Occipital lobe (tissue), 1 donor: ENCODE measurements at regions not wholly inside any gene's neighbourhood (a gene's known extent, or its start where the extent isn't known, plus 50 kb on each side); places are given as distances from the start of the nearest gene placed in this dataset.

ENCODE experiments used
- DNase-seq: peaks from one replicate; lab custom pipeline; 2025; lab: John Stamatoyannopoulos, UW

DNA sequence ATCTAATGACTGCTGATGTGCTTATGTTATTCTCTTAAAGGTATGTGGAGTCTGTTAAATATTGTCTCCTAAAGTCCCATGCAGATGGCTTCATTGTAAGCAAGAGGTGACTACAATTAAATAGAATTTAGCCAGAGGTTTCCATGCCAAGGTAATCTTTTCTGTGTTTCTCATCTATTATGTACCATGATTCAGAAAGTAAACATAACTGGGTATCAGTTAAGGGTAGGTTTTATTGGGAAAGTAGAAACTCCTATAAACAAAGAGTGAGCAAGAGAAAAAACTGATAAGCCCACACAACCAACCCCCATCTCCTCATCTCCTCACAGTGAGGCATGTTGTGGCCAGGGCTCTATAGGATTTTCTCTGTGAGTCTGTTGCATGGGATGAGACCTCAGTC, 611.7 kb downstream of the SNAPC1 start:
- no peak for DNase-seq

DNA sequence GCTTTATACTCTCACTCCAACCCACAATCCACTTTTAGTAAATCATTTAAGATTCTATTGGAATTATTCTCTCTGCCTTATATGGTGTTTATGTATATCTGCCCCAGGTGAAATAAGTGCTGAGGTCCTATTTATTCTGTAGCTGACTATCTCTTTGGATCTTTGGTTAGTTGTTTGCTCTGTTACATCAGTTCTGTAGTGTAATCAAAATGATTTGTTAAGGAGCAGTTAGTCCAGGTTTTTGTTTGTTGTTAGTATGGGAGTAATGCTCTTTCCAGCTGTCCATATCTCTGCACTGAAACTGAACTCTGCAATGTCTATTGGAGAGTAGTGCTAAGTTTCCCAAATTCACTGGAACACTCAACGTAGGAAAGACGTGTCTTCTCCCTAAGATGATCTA, 615.8 kb downstream of the SNAPC1 start:
- DNase-seq, result no peak

DNA sequence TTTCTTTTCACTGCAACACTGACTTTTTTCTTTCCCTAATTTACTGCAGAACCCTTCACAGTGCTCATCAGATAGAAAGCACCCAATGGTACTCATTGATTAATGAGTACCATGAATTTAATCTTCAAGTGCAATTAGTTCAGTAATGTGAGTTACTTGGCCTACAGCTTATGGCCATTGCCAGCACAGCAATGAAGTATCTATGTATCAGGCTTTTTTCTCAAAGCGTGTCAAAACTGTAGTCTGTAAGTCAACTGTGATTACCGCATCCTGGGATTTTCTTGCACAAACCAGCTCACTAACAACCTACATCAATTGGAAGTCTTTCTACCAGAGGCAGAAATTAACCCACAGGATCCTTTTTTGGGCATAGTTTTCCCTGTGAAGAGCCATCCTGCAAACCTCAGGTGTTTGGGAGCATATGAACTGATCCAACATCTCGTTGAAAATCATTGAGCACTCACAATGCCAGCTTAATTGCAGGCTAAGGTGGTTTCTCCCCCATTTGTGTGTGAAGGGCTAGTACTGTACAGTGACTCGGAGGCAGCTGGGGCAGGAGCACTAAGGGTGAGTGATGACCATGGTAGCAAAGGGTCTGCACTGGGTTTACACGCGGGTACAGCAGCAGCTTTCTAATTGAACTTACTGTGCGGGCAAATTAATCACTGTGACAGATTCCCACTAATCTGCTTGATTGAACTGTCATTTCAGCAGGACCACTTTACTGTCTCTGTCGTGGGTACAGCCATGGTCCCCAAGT, 619.3 kb downstream of the SNAPC1 start:
- DNase-seq, result no peak

DNA sequence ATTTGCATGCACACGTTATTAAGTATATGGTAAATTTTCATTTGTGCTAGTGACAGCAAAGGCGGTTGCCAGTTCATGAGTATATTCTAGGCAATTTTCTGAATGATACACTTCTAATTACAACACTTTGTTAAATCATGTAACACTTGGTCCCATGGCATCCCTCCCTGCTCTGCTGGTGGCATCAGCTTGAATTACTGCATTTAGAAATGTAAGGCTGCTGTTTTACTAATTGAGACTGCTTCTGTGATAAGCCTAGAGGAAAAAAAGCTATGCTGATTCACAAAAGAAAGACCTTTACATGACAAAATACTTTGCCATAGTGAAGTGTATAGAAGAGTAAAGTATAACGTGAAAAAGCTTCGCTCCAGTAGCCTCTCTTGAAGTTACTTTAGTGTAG, 636.1 kb downstream of the KCNH5 start:
- DNase-seq, result no peak

DNA sequence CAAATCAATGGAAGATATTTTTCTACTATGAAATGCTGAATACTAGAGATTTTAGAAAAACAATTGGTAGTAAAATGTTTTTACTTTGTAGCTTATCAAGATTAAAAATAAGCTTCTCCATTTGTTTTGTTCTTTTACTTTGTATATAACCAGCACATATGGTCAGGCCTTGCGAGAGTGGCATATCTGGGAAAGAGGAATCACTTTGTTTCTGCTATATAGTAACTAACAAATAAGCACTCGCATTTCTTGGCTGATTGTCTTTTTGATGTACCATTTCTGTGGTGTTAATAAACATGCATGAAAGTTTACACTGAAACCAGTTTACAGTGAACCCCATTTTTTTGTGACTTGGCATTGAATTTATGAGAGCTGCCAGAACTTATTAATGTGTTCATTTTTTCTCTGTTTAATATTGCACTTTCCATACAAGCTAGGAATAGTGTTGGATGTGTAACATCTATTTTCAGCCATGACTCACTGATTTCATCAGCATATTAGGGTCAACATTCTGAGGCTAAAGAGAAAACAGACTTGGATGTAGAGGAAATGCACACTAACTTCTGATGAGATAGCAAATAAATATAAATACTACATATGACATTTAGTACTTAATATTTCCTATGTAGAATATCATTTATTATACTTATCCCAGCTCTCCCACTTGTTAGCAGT, 635.5 kb downstream of the KCNH5 start:
- DNase-seq, result no peak

DNA sequence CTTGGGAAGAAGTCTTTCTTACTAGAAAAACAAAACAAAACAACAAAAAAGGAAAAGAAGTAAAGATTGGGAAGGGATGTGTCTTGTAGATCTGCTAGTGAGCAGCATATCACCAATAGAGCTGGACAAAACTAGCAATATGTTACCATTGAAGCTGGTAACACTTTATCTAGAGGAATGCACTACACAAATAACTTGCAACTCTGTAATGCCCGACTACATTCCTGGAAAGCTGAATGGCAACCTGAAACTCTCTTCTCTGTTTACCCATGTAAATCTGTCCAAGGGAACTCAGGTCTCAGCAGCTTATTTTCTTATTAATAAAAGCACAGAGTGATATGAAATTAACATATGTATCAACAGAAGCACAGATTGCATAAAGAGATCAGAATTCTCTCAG, 624.4 kb downstream of the KCNH5 start:
- DNase-seq, result no peak

DNA sequence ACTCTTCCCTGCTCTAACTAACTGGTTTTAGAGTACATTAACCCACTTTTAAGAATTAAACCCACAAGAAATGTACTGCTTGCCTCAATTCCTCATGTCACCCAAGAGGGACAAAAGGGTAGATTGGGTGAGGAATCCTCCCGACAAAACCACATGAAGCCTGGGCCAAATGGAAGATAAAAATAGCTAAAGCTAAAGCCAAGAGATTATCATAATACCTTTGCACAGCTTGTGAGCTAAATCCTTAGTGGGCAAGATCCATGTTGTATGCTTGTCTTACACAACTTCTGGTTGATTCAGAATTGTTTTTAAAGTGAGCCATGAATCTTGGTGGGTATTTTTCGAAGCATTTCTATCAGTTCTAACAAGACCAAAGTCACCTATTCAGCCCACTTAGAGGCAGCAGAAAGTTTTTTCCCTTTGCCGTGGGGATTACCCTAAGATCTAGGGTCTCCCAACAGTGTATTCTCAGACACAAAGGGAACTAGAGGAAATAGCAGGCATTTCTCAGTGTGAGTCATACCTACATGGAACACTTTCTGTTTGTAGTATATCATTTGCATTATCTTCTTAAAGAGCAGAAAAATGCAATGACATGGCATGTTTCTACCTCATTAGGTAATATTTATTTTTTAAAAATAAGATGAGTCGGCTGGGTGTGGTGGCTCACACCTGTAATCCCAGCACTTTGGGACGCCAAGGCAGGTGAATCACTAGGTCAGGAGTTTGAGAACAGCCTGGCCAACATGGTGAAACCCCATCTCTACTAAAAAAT, 616.6 kb downstream of the KCNH5 start:
- no peak for DNase-seq

DNA sequence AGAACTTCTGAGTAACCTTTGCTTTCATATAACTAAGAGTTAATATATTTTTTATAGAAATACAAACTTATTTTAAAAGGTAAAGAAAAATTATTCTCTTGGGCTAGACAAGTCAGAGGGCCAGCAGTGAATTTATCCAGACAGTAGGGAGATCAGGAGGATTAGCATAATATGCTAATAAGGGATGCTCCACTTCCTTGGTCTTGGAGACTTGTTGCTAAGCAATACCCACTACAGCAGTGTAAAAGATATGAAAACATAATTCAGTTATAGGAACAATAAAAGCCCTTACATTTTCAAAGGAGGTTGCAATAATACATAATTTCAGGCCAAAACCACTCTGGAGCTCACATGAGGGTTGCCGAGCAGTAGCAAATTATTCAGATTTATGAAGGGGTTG, 615.6 kb downstream of the KCNH5 start:
- DNase-seq, result no peak

DNA sequence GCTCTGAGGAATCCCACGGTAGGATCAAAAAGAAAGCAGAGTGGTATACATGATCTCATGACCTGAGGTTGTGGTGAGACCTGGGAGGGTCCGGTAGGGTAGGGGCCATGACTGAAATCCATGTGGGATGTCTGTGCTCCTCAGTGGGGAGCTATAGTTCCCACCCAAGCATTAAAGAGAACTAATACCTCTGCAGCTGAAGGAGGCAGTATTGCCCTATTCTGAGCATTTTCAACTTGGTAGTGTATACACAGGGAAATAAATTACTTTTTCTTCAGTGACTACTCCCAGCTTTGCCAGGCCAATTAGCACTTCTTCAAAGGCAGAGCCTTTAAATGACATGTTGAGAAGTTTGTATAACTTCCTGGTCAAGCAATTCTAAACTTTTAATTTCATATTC, 613.8 kb downstream of the KCNH5 start:
- no peak for DNase-seq

DNA sequence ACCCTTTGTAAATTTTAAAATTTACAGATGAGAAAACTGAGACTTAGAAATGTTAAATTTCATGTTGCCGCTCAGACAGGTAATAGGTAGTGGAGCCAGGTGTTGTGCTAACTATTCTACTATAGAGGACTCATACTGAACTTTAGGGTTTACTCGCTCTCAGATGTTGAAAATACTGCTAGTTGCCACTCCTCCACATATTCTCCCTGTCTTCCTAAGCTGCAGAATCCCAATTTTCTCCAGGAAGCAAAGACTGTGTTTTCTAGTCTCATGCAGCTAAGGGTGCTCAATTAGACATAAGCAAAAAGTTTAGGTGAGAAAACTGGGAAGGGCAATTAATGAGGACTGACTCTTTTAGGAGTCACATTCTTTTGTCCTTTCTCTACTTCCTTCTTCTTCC, 612.3 kb downstream of the KCNH5 start:
- DNase-seq, result no peak

DNA sequence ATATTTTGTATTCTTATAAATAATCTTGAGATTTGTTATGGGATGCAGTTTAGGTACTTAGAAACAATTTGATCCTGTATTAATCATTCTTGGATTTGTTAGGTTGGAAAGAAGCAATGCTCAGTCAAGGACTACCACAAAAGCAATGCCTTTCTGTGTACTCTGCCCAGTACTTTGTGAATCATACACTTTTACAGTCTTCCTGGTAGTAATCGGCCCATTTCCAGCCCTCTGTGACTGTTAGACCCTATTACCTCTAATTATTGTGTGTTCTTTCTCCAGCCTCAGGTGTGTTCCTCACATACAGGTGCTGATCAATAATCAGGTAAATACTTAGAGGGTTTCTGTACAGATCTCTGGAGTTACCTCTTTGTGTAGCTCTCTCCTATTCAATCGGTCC, 609.0 kb downstream of the KCNH5 start:
- DNase-seq, result no peak

DNA sequence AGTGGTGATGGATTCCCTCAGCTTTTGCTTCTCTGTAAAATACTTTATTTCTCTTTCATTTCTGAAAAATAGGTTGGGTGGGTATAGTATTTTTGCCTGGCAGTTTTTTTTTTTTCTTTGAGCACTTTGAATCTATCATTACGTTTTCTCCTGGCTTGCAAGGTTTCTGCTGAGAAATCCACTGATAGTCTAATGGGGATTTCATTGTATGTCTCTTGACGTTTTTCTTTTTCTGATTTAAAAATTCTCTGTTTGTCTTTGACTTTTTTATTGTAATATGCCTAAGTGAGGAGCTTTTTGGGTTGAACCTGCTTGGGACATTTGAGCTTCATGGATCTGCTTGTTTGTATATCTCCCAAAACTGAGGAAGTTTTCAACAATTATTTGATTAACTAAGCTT, 606.0 kb downstream of the KCNH5 start:
- no peak for DNase-seq

DNA sequence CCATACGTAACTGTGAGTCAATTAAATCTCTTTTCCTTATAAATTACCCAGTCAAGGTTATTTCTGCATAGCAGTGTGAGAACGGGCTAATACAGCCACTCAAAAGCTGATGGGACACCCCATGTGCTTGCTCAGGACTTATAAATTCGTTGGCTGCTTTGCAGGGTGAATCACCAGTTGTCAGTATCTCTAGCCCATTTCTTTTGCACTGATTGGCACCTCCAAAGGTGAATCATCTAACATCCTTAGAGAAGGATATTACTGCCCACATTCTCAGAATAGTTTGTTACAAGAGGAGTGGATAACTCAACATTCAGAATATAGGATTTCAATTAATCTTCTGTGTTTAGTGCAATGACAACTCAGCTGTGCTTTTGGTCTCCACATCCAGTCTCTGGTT, 601.5 kb downstream of the KCNH5 start:
- DNase-seq, result no peak

DNA sequence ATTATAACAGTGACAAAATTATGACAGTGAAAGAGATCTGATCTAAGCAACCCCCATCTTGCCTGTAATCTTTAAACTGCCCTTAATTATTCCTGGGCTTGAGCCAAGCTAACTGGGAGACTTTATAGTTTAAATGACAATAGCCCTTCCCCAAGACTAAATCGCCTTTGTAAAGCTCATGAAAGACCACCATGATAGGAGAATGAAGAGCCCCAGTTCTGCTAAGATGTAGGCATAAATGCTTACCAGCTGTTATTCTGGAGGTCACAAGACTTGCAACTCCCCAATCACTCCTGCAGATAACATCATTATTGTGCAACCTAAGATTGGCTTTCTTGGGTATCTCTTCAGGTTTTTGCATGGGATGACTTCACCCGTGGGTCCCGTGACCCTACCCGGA, 599.7 kb downstream of the KCNH5 start:
- DNase-seq, result no peak

DNA sequence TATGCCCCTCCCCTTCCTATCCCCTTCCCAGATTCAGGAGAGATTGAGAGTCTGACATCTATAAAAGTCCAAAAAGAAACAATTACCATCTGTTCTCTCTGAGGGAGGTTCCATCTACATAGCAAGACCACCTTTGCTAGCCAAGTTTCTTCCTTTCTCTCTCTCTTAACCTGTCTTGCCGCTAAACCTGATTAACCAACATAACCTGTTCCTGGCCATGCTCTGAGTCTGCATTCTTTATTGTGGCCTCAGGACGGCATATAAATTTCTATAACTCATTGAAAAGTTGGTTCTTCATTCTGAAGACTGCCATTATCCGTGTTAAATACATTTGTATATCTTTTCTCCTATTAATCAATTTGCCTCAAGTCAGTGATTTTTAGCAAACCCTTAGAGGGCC, 594.0 kb downstream of the KCNH5 start:
- DNase-seq, result no peak

DNA sequence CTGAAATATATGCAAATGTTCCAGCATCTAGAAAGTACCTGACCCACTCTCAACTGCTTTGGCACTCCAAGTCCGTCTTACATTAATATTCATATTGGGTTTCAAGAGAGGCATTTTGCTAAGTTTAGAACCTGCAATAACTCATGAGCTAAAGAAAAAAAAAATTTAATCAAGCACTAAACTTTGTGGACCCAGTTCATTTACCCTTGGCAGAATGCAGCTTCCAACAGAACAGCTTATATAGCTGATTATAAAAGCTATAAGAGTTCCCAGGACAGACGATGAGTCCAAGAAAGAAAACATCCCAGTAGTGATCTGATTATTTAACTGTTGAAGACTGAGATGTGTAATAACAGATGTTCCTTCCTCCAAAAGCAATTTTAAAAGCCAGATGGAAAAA, 592.0 kb downstream of the KCNH5 start:
- DNase-seq, result no peak

DNA sequence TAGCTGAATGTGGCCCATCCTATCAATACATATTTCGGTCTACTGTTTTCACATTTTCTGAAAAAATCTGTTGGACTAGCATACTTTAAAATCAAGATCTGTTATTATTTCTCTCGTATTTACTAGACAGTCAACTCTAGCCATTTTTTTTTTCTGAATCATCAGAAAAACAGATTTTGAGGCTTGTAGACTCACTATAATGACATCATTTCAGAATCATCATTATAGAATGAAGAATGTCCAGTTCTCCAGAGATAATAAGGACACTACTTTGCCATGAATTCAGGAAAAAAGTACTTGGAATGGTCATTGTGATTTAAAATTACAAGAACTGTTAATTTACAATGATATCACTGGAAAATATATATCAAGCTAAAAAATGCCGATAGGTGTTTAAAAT, 589.8 kb downstream of the KCNH5 start:
- DNase-seq, result no peak

DNA sequence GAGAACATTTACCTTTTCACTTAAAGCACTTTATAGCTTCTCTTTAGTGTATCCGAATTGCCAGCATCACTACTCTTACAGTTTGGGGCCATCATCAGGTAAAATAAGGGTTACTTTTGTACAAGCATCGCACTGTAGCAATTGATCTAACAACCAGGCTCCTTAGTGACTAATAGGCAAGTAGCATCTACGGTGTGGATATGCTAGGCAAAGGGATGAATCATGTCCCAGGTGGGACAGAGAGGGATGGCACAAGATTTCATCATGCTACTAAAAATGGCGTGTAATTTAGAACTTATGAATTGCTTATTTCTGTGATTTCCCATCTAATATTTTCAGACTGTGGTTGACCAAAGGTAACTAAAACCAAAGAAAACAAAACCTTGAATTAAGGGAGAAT, 582.3 kb downstream of the KCNH5 start:
- no peak for DNase-seq

DNA sequence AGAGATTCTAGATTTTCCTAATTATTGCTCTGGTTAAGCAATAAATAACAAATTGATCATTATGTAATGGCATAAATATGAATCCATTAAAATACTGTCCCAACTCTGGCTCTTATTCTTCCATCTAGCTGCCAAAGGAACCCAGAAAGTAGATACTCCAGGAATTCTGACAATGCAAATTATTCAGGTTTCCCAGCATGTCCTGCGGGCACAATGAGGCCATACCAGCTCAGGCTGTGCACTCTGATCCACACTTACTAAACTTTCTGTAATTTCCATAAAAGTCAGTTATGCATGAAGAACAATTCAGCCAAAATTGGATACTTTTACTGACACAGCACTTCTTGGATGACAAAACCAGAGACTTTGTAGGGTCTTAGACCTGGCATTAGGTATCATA, 576.3 kb downstream of the KCNH5 start:
- DNase-seq, result no peak

DNA sequence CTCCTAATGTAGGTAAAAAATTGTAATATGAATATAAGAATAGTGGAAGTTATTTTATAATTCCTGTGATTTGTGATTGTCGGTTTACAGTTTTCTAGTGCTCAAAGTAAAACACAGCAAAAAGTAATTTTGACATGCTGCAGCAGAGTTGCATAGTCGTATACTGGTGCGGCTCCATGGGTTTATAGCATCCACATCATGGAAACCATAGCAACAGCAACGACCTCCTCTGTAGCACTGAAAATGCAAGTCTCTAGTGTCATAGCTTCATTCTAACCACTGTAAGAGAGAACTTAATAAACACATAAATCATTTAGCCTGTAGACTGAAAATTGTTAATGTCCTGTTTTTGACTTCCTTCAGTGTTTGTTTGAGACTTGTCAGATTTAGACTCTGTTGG, 574.3 kb downstream of the KCNH5 start:
- DNase-seq, result no peak

DNA sequence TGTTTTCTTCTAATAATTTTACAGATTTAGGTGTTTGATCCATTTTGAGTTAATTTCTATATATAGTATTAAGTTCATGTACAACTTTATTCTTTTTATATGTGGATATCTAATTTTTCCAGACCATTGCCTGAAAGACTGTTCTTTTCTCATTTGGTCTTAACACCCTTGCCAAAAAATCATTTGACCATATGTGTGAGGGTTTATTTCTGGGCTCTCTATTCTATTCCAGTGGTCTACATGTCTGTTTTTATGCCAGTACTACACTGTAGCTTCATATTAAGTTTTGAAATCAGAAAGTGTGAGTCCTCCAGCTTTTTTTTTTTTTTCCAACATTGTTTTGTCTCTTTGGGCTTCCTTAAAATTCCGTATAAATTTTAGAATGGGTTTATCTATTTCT, 554.1 kb downstream of the KCNH5 start:
- no peak for DNase-seq

DNA sequence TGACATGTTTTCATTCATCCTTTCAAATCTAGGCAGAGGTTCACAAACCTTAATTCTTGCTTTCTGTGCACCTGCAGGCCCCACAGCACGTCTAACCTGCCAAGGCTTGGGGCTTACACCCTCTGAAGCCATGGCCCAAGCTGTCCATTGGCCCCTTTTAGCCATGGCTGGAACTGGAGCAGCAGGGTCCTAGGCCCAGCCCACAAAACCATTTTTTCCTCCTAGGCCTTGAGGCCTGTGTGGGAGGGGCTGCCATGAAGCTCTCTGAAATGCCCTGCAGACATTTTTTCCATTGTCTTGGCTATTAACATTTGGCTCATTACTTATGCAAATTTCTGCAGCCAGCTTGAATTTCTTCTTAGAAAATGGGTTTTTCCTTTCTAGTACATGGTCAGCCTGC, 547.5 kb downstream of the KCNH5 start:
- no peak for DNase-seq
